ENCODE measurements at regions not wholly inside any gene's neighbourhood (a gene's known extent, or its start where the extent isn't known, plus 50 kb on each side); places are given as distances from the start of the nearest gene placed in this dataset.

- TF ChIP-seq CTCF (IDR thresholded peaks at IDR 0.05 in 2 of 3, conservative IDR thresholded peaks at IDR 0.05 in 1 of 3; ENCODE audit: borderline replicate concordance in 1 of 3, insufficient read depth in 1 of 3, low read depth in 2 of 3, low read length in 2 of 3), result no peak
- TF ChIP-seq ZBTB33 (IDR thresholded peaks at IDR 0.05; ENCODE audit: extremely low read depth, insufficient replicate concordance, low read length), result no peak
- no peak for TF ChIP-seq ZNF274 (IDR thresholded peaks at IDR 0.05; ENCODE audit: low read depth, low read length)
- TF ChIP-seq RAD21 (IDR thresholded peaks at IDR 0.05; ENCODE audit: low read depth), result no peak
- TF ChIP-seq SIN3A (IDR thresholded peaks at IDR 0.05; ENCODE audit: low read depth), result no peak
- TF ChIP-seq YY1 (IDR thresholded peaks at IDR 0.05; ENCODE audit: extremely low read depth, insufficient replicate concordance, low read depth, low read length), result no peak
- no peak for TF ChIP-seq EZH2phosphoT487 (IDR thresholded peaks at IDR 0.05; ENCODE audit: borderline replicate concordance)
- no peak for TF ChIP-seq ATF3 (IDR thresholded peaks at IDR 0.05)
- TF ChIP-seq EZH2 (IDR thresholded peaks at IDR 0.05), result no peak
- TF ChIP-seq POLR2AphosphoS5 (IDR thresholded peaks at IDR 0.05; ENCODE audit: low read depth, low read length), result no peak
These were observed 105.2 kb upstream of the RPH3A start for GRCh38 chr12:112686373-112686772.
